ENCODE measurements at regions not wholly inside any gene's neighbourhood (a gene's known extent, or its start where the extent isn't known, plus 50 kb on each side); places are given as distances from the start of the nearest gene placed in this dataset.
"Not testable (repeated sequence)": the region's sequence is repeated elsewhere in the genome, so short reads cannot be mapped to it uniquely, and the experiment has no call there.

DNA sequence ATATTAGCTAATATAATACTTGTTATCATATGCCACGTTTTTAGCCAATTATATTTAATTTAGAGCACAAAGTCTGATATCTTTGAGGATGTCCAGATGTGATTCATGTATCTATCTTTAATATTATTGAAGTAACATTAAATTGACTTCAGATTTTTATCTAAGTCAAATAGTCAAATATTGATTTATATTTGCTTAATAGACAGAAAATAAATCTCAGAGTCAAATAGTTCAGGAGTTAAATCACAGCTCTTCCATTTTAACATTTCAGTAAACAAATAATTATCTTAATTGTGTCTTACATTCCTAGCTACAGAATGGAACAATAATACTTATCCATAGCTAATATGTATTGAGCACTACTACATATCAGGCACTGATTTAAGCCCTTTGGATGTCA lies 379.4 kb upstream of the UBE2E3 start:
- Histone ChIP-seq H3K27ac (no peak overlapping the region), H3K36me3 (no peaks in the 10 kb centered on the region), H3K9me3 (no peaks in the 10 kb centered on the region), H3K4me1 (no peaks in the 10 kb centered on the region), H3K4me3 (no peak overlapping the region), H3K27me3 (ENCODE audit: low read depth) (no peaks in the 10 kb centered on the region)
- intact Hi-C loops (cut with DNase I): no loop called here
- DNase-seq (no peak), ATAC-seq (no peak)
- TF ChIP-seq, protein P1, sequence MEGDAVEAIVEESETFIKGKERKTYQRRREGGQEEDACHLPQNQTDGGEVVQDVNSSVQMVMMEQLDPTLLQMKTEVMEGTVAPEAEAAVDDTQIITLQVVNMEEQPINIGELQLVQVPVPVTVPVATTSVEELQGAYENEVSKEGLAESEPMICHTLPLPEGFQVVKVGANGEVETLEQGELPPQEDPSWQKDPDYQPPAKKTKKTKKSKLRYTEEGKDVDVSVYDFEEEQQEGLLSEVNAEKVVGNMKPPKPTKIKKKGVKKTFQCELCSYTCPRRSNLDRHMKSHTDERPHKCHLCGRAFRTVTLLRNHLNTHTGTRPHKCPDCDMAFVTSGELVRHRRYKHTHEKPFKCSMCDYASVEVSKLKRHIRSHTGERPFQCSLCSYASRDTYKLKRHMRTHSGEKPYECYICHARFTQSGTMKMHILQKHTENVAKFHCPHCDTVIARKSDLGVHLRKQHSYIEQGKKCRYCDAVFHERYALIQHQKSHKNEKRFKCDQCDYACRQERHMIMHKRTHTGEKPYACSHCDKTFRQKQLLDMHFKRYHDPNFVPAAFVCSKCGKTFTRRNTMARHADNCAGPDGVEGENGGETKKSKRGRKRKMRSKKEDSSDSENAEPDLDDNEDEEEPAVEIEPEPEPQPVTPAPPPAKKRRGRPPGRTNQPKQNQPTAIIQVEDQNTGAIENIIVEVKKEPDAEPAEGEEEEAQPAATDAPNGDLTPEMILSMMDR (IDR thresholded peaks at IDR 0.05): no peak

DNA sequence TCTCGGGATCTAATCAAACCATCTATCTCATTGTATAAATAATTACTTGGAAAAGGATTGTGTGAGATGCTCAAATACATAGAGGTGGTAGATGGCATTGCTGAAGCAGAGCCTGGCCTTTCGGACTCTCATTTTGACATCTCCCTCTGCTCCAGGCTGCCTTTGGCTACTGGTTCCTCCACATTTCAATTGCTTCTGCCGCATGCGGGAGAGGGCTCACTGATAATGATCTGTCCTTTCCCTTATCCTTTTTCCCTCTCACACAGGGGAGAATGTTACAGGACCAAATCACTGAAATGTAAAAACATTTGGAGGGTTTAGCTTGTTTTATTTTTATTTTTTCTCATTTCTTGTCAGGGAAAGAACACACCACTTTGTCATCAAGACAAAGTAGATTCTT lies 380.6 kb upstream of the UBE2E3 start:
- no peak overlapping the region for H3K4me3 ChIP-seq
- intact Hi-C loops (cut with DNase I): no loop called here

DNA sequence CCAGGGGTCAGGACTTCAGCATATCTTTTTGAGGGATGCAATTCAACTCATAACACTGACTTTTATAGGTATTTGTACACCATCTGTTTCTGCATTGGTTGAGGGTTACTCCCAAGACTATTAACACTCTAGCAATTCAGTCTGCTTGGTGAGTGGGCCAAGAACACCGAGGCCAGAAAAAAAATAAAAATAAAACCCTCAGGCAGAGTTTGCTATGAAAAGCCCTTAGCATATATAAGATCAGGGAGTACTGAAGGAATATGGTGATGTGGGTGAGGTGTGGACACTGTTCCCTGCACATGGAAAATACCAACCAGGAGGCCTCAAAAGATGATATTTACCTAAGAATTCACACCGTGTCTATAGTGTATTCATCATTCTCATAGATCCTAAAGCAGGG lies 383.2 kb upstream of the UBE2E3 start:
- Histone ChIP-seq H3K36me3 (no peaks in the 10 kb centered on the region), H3K4me1 (no peaks in the 10 kb centered on the region), H3K4me3 (no peak overlapping the region), H3K27ac (no peak overlapping the region), H3K27me3 (ENCODE audit: low read depth) (no peaks in the 10 kb centered on the region), H3K9me3 (no peaks in the 10 kb centered on the region)
- DNase-seq: no peak
- TF ChIP-seq, protein P1 (IDR thresholded peaks at IDR 0.05): no peak
- no peak for ATAC-seq
- intact Hi-C loops (cut with DNase I): no loop called here

More for the DNA sequence above, 380.6 kb upstream of the UBE2E3 start:
- Histone ChIP-seq H3K27ac (no peak overlapping the region), H3K9me3 (no peaks in the 10 kb centered on the region), H3K27me3 (ENCODE audit: low read depth) (no peaks in the 10 kb centered on the region), H3K36me3 (no peaks in the 10 kb centered on the region), H3K4me1 (no peaks in the 10 kb centered on the region)
- DNase-seq (no peak), ATAC-seq (no peak)
- TF ChIP-seq, protein P1 (IDR thresholded peaks at IDR 0.05): no peak

DNA sequence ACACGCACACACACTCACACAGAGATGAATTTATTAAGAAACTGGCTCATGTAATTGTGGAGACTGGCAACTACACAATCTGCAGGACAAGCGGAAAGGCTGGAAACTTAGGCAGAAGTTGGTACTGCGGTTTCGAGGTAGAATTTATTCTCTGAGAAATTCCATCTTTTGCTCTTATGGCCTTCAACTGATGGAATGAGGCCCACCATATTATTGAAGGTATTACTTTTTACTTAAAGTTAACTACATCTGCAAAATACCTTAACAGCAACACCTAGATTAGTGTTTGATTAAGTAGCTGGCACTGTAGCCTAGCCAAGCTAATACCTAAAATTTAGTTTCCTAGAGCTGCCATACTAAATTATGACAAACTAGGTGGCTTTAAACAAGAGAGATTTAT lies 384.0 kb upstream of the UBE2E3 start:
- Histone ChIP-seq H3K4me1 (no peaks in the 10 kb centered on the region), H3K4me3 (no peak overlapping the region), H3K36me3 (no peaks in the 10 kb centered on the region), H3K27me3 (ENCODE audit: low read depth) (no peaks in the 10 kb centered on the region), H3K27ac (no peak overlapping the region), H3K9me3 (no peaks in the 10 kb centered on the region)
- ATAC-seq (no peak), DNase-seq (no peak)
- intact Hi-C loops (cut with DNase I): no loop called here
- TF ChIP-seq, protein P1 (IDR thresholded peaks at IDR 0.05): no peak

DNA sequence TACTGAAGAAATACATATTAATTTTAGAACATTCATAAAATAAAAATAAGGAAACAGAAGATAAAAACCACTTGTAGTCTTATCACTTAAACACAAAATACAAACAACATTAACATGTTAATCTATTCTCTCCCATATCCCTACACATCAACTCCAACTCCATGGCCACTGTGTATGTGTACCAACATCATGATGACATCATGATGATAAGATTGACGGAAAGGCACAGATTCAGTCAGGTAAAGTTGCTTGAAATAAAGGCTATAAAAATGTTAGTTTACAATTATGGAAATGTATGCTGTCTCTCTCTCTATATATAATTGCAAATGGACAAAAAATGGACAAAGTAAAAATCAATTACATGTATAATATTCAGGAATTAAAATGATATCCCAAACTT lies 388.5 kb upstream of the UBE2E3 start:
- no peaks in the 10 kb centered on the region for H3K36me3 ChIP-seq
- ATAC-seq (no peak), DNase-seq (no peak)
- no peaks in the 10 kb centered on the region for H3K27me3 ChIP-seq (ENCODE audit: low read depth)
- TF ChIP-seq, protein P1 (IDR thresholded peaks at IDR 0.05): no peak
- H3K4me1 ChIP-seq: no peaks in the 10 kb centered on the region
- H3K9me3 ChIP-seq: no peaks in the 10 kb centered on the region
- H3K27ac ChIP-seq: no peak overlapping the region
- H3K4me3 ChIP-seq: no peak overlapping the region
- intact Hi-C loops (cut with DNase I): no loop called here

DNA sequence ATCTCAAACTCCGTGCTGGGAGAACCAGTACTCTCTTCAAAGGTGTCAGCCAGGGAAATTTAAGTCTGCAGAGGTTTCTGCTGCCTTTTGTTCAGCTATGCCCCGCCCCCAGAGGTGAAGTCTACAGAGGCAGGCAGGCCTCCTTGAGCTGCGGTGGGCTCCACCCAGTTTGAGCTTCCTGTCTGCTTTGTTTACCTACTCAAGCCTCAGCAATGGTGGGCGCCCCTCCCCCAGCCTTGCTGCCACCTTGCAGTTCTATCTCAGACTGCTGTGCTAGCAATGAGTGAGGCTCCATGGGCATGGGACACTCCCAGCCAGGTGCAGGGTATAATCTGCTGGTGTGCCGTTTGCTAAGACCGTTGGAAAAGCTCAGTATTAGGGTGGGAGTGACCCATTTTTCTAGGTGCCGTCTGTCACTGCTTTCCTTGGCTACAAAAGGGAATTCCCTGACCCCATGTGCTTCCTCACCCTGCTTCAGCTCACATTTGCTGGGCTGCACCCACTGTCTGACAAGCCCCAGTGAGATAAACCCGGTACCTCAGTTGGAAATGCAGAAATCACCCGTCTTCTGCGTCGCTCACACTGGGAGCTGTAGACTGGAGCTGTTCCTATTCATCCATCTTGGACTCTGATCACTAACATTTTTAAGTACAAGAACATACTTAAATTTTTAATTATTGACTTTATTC lies 389.2 kb upstream of the UBE2E3 start:
- H3K36me3 ChIP-seq; H3K27me3 ChIP-seq (ENCODE audit: low read depth); intact Hi-C loops (cut with DNase I); H3K9me3 ChIP-seq; ATAC-seq; DNase-seq; H3K4me1 ChIP-seq; H3K27ac ChIP-seq; H3K4me3 ChIP-seq: not testable (repeated sequence)
